Psoas muscle (tissue), 7 donors: ENCODE measurements at regions not wholly inside any gene's neighbourhood (a gene's known extent, or its start where the extent isn't known, plus 50 kb on each side); places are given as distances from the start of the nearest gene placed in this dataset.
A peak's percentile ranks its signal among the peaks of the same experiment; 100 is the strongest.
"Not testable (repeated sequence)": the region's sequence is repeated elsewhere in the genome, so short reads cannot be mapped to it uniquely, and the experiment has no call there.

ENCODE experiments used
- ATAC-seq, 4 donors: fragments of 200-7000 bp; cut with Tn5 transposase; one replicate each; pipeline ENCODE4 v1.9.1; 2020; ENCODE audit warnings: moderate library complexity in 3 of 4, mild to moderate bottlenecking in 2 of 4
- DNase-seq, 2 donors: peaks; one replicate each; pipeline ENCODE4 v3.0.0-alpha.2; 2020
- H3K27ac ChIP-seq: fragments of 200-600 bp; one replicate; pipeline ENCODE4 v1.8.0; 2022
- H3K27me3 ChIP-seq, 3 donors: fragments of 200-600 bp in 1 of 3; one replicate each; pipeline versions ENCODE4 v1.6.1 to v1.8.0; 2013 to 2022; ENCODE audit warnings: low read length in 2 of 3, mild to moderate bottlenecking in 2 of 3, moderate library complexity in 1 of 3; ENCODE audit not compliant: insufficient read depth in 3 of 3
- H3K36me3 ChIP-seq, 2 donors: fragments of 200-600 bp in 1 of 2; one replicate each; pipeline versions ENCODE4 v1.6.1 to v1.8.0; 2013 to 2022; ENCODE audit warnings: low read depth in 1 of 2, mild to moderate bottlenecking in 1 of 2, moderate library complexity in 1 of 2; ENCODE audit not compliant: insufficient read depth in 1 of 2
- H3K4me1 ChIP-seq: fragments of 200-600 bp; one replicate; pipeline ENCODE4 v1.8.0; 2022
- H3K4me3 ChIP-seq: fragments of 200-600 bp; one replicate; pipeline ENCODE4 v1.8.0; 2022; ENCODE audit warnings: mild to moderate bottlenecking
- H3K9me3 ChIP-seq: fragments of 200-600 bp; one replicate; pipeline ENCODE4 v1.8.0; 2022
- CTCF ChIP-seq: fragments of 200-600 bp; IDR thresholded peaks from one replicate; pipeline ENCODE4 v1.8.0; 2022; ENCODE audit warnings: antibody characterized with exemption
- WGBS, 3 donors: extraction: QIAGEN DNeasy Blood & Tissue Kit; methylation state at CpG; one replicate each; pipeline versions ENCODE4 v1.1.6 to v1.1.7; 2013; 5-methylcytosine and 5-hydroxymethylcytosine counted together
- intact Hi-C, 2 donors: fragments of 100-400 bp; cut with DNase I; formaldehyde crosslinking; loops; one replicate each; pipeline versions ENCODE4 v1.11.0 to v1.14.2; 2022
- donor health status: healthy with polysubstance abuse.
- donor health status: DM: no; HTN: no; CAD: no; lungs with moderate emphysema.
- donor health status: Bipolar disorder and iron deficiency.
- donor health status: healthy.
- donor health status: DM: yes; HTN: yes; CAD: no.
- donor health status: DM: no; HTN: no; CAD: no.
- donor health status: DM: yes; HTN: yes; CAD: no.

GRCh38 chr11:72520815-72521214 is 86.5 kb upstream of the CLPB start:
- TF ChIP-seq CTCF: no peak
- 81 to 91% (median 86%) methylated on average over 5 of the region's 5 CpGs for WGBS, 3 donors
- ATAC-seq: no peak

GRCh38 chr11:72519882-72520281 is 85.6 kb upstream of the CLPB start:
- H3K27ac ChIP-seq, DNase-seq, H3K27me3 ChIP-seq, H3K36me3 ChIP-seq, ATAC-seq, H3K4me1 ChIP-seq, H3K4me3 ChIP-seq, H3K9me3 ChIP-seq, intact Hi-C loops: not testable (repeated sequence)
- 67 to 85% (median 74%) methylated on average over 2 of the region's 2 CpGs for WGBS, 3 donors

More at GRCh38 chr11:72520815-72521214, 86.5 kb upstream of the CLPB start:
- intact Hi-C loops: no loop called here
- Histone ChIP-seq H3K27me3 (no peaks in the 10 kb centered on the region), H3K4me3 (no peak overlapping the region), H3K4me1 (no peaks in the 10 kb centered on the region), H3K36me3 (no peaks in the 10 kb centered on the region), H3K9me3 (no peaks in the 10 kb centered on the region), H3K27ac (no peak overlapping the region)
- DNase-seq: no peak

- no peaks in the 10 kb centered on the region for H3K4me1 ChIP-seq
- H3K27ac ChIP-seq: no peak overlapping the region
- 35 to 40% (median 39%) methylated on average over 8 of the region's 8 CpGs for WGBS, 3 donors
- peaks cover 6% of the 10 kb centered on the region for H3K9me3 ChIP-seq
- ATAC-seq: no peak
- intact Hi-C loops: no loop called here
- peak overlapping the region; percentile 53 for H3K4me3 ChIP-seq
- no peak for DNase-seq
- no peak for TF ChIP-seq CTCF
- H3K36me3 ChIP-seq: no peaks in the 10 kb centered on the region
- H3K27me3 ChIP-seq: no peaks in the 10 kb centered on the region
Observed at GRCh38 chr11:72519220-72519881, 85.0 kb upstream of the CLPB start.

GRCh38 chr11:72514331-72514730 is 80.0 kb upstream of the CLPB start:
- intact Hi-C loops: no loop called here
- TF ChIP-seq CTCF: no peak
- DNase-seq (no peak), ATAC-seq (no peak)
- WGBS, 3 donors: 87 to 94% (median 91%) methylated on average over 3 of the region's 3 CpGs
- H3K27ac ChIP-seq: no peak overlapping the region
- peaks cover 12% of the 10 kb centered on the region for H3K9me3 ChIP-seq
- H3K27me3 ChIP-seq: no peaks in the 10 kb centered on the region
- H3K4me1 ChIP-seq: no peaks in the 10 kb centered on the region
- no peaks in the 10 kb centered on the region for H3K36me3 ChIP-seq
- H3K4me3 ChIP-seq: no peak overlapping the region

GRCh38 chr11:72513411-72513810 is 79.1 kb upstream of the CLPB start:
- H3K27ac ChIP-seq: no peak overlapping the region
- WGBS, 3 donors: 91 to 100% (median 97%) methylated on average over 1 of the region's 1 CpG
- TF ChIP-seq CTCF: no peak
- no peak for DNase-seq
- no peak overlapping the region for H3K4me3 ChIP-seq
- no peaks in the 10 kb centered on the region for H3K4me1 ChIP-seq
- H3K9me3 ChIP-seq: peaks cover 12% of the 10 kb centered on the region
- intact Hi-C loops: no loop called here
- no peaks in the 10 kb centered on the region for H3K36me3 ChIP-seq
- no peaks in the 10 kb centered on the region for H3K27me3 ChIP-seq
- no peak for ATAC-seq
